Memory B cell (primary cell): ENCODE measurements at regions not wholly inside any gene's neighbourhood (a gene's known extent, or its start where the extent isn't known, plus 50 kb on each side); places are given as distances from the start of the nearest gene placed in this dataset.
"Not testable (repeated sequence)": the region's sequence is repeated elsewhere in the genome, so short reads cannot be mapped to it uniquely, and the experiment has no call there.

Source experiments
- ATAC-seq: fragments of 150-1000 bp; cut with Tn5 transposase; 2 replicates; pipeline ENCODE4 v1.10.0; 2021; ENCODE audit warnings: low read depth, mild to moderate bottlenecking, moderate library complexity
- DNase-seq, 2 donors: peaks; one replicate each; pipeline ENCODE4 v3.0.0; 2022; ENCODE audit warnings: low spot score in 2 of 2
- H3K27ac Mint-ChIP-seq: one replicate; pipeline ENCODE4 v1.8.0; 2022; ENCODE audit warnings: mild to moderate bottlenecking, moderate library complexity, mixed read lengths
- H3K27me3 Mint-ChIP-seq: one replicate; pipeline ENCODE4 v1.8.0; 2022; ENCODE audit warnings: mixed read lengths
- H3K36me3 Mint-ChIP-seq: one replicate; pipeline ENCODE4 v1.8.0; 2022; ENCODE audit warnings: mild to moderate bottlenecking, mixed read lengths
- H3K4me1 Mint-ChIP-seq: one replicate; pipeline ENCODE4 v1.8.0; 2022; ENCODE audit warnings: mixed read lengths
- H3K4me3 Mint-ChIP-seq: one replicate; pipeline ENCODE4 v1.8.0; 2022; ENCODE audit warnings: mild to moderate bottlenecking, moderate library complexity, mixed read lengths
- H3K9me3 Mint-ChIP-seq: one replicate; pipeline ENCODE4 v1.8.0; 2022; ENCODE audit warnings: mixed read lengths

DNA sequence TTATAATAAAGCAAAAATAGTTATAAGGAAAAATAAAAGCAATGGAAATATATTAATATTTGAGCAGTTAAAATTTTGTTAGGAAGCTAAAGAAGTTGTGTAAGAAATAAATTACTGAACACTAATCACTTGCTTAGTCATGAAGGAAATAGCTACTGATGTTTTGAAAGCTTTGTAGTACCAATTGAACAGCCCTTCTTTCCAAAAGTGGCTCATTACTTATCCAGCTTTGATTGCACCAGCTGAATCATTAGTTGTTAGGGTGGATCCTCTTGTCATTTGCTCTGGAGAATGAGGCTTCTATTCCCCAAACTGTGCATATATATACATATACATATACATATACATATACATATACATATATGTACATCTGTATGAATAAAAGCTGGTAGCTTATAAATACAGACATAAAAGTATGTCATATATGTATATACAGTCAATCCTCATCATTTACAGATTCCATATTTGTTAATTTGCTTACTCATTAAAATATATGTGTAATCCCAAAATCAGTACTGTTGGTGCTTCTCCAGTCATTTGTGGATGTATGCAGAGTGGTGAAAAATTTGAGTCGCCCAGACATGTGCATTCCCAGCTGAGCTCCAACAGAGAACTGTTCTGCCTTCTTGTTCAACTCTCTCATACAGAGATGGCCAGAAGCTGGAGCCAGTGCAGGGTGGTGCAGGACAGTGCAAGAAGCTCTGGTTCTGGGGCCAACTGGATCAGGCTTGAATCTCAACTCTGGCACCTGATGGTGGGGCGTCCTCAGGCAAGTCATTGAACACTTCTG, 214.1 kb downstream of the RPAP3 start:
- Mint-ChIP-seq H3K36me3 (no peaks in the 10 kb centered on the region), H3K4me3 (no peak overlapping the region), H3K27me3 (peaks cover 14% of the 10 kb centered on the region), H3K27ac (no peak overlapping the region), H3K4me1 (no peaks in the 10 kb centered on the region), H3K9me3 (peaks cover 5% of the 10 kb centered on the region)
- ATAC-seq (no peak), DNase-seq (no peak)

- no peak for DNase-seq
- peaks cover 2% of the 10 kb centered on the region for H3K36me3 Mint-ChIP-seq
- H3K27me3 Mint-ChIP-seq = peaks cover 18% of the 10 kb centered on the region
- no peak overlapping the region for H3K27ac Mint-ChIP-seq
- H3K9me3 Mint-ChIP-seq = peaks cover 5% of the 10 kb centered on the region
- H3K4me1 Mint-ChIP-seq = no peaks in the 10 kb centered on the region
- H3K4me3 Mint-ChIP-seq = no peak overlapping the region
- no peak for ATAC-seq
Observed at GRCh38 chr12:47488888-47489287, 216.9 kb downstream of the RPAP3 start.

DNA sequence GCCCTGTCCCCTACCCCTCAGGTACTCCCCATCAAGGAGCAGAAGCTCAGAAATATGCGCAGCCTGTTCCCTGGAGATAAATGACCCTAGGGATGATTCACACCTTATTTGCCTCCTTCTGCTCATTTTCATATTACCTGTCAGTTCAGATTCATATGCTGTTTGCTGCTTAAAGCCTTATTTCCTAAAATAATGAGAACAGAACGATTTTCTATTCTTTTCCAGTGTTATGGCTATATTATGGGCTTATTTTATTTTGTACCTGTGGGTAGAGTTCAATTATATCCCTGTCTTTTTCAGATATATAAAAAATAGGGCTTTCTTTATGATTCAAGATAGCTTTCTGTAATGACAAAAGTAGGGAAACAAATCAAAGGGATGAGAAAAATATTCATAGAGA, 224.8 kb downstream of the RPAP3 start:
- Mint-ChIP-seq H3K9me3 (peaks cover 10% of the 10 kb centered on the region), H3K4me1 (no peaks in the 10 kb centered on the region), H3K4me3 (no peak overlapping the region), H3K27ac (no peak overlapping the region), H3K27me3 (peaks cover 11% of the 10 kb centered on the region), H3K36me3 (peaks cover under 1% of the 10 kb centered on the region)
- DNase-seq (no peak), ATAC-seq (no peak)

DNA sequence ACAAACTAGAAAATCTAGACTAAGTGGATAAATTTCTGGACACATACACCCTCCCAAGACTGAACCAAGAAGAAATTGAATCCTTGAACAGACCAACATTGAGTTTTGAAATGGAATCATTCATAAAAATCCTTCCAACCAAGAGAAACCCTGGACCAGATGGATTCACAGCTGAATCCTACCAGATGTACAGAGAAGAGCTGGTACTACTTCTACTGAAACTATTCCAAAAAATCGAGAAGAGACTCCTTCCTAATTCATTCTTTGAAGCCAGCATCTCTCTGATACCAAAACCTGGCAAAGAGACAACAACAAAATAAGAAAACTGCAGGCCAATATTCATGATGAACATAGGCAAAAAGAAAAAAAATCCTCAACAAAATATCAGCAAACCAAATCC, 227.4 kb downstream of the RPAP3 start:
- ATAC-seq = no peak
- peaks cover 4% of the 10 kb centered on the region for H3K36me3 Mint-ChIP-seq
- no peaks in the 10 kb centered on the region for H3K4me1 Mint-ChIP-seq
- peaks cover 15% of the 10 kb centered on the region for H3K9me3 Mint-ChIP-seq
- H3K4me3 Mint-ChIP-seq = no peak overlapping the region
- DNase-seq = no peak
- H3K27me3 Mint-ChIP-seq = peaks cover 4% of the 10 kb centered on the region
- no peak overlapping the region for H3K27ac Mint-ChIP-seq

- Mint-ChIP-seq H3K27ac (no peak overlapping the region), H3K27me3 (no peaks in the 10 kb centered on the region), H3K4me1 (no peaks in the 10 kb centered on the region), H3K36me3 (peaks cover 4% of the 10 kb centered on the region), H3K9me3 (peaks cover 14% of the 10 kb centered on the region), H3K4me3 (no peak overlapping the region)
- ATAC-seq (no peak), DNase-seq (no peak)
Observed at GRCh38 chr12:47473091-47473490, 232.7 kb downstream of the RPAP3 start.

DNA sequence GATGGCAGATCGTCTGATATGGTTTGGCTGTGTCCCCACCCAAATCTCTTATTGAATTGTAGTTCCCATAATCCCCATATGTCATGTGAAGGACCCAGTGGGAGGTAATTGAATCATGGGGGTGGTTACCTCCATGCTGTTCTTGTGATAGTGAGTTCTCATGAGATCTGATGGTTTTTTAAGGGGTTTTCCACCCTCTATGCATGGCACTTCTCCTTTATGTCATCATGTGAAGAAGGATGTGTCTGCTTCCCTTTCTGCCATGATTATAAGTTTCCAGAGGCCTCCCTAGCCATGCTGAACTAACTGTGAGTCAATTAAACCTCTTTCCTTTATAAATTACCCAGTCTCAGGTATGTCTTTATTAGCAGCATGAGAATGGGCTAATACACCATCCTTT, 235.5 kb downstream of the RPAP3 start:
- H3K9me3 Mint-ChIP-seq, H3K27ac Mint-ChIP-seq, H3K27me3 Mint-ChIP-seq, H3K4me3 Mint-ChIP-seq, H3K36me3 Mint-ChIP-seq, DNase-seq, H3K4me1 Mint-ChIP-seq: not testable (repeated sequence)
- ATAC-seq = peak; percentile 61

DNA sequence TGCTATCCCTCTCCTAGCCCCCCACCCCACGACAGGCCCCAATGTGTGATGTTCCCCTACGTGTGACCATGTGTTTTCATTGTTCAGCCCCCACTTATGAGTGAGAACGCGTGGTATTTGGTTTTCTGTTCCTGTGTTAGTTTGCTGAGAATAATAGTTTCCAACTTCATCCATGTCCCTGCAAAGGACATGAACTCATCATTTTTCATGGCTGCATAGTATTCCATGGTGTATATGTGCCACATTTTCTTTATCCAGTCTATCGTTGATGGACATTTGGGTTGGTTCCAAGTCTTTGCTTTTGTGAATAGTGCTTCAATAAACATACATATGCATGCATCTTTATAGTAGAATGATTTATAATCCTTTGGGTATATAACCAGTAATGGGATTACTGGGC, 241.9 kb downstream of the RPAP3 start:
- ATAC-seq, H3K9me3 Mint-ChIP-seq, H3K4me3 Mint-ChIP-seq, H3K4me1 Mint-ChIP-seq, H3K27ac Mint-ChIP-seq, H3K36me3 Mint-ChIP-seq, DNase-seq: not testable (repeated sequence)
- peaks cover 13% of the 10 kb centered on the region for H3K27me3 Mint-ChIP-seq

DNA sequence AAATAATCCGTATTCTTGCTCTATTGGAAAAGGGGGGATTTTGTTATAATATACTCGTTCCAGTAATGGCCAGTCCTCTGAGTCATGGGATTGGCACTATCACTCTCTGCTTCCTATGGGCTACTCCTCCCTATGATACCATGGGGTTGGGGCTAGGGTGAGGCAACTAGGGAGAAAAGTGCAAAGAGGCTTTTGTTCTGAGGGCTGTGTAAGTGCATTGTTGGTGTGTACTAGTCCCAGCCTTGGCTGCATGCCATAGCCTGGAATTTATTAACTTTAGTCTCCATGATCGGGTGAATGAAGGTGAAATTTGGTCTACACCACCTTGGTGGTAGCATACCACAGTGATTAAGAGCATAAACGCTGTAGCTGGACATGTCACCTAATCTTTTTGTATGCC, 247.6 kb downstream of the RPAP3 start:
- H3K27me3 Mint-ChIP-seq = peaks cover 16% of the 10 kb centered on the region

DNA sequence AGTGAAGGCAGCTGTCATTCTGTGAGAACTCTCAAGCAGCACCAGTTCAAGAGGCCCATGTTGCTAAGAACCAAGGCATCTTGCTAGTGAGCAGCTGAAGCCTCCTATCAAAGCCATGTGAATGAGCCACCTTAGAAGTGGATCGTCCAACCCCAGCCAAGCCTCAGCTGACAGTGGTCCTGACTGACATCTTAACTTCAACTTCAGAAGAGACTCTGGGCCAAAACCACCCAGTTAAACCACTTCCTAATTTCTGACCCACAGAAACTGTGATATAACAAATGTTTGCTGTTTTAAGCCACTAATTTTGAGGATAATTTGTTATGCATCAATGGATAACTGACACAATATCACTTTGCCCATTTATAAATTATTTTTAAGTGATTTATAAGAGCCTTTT, 256.0 kb downstream of the RPAP3 start:
- Mint-ChIP-seq H3K9me3 (peaks cover under 1% of the 10 kb centered on the region), H3K27me3 (no peaks in the 10 kb centered on the region), H3K4me3 (no peak overlapping the region), H3K27ac (no peak overlapping the region), H3K36me3 (no peaks in the 10 kb centered on the region), H3K4me1 (peaks cover 4% of the 10 kb centered on the region)
- ATAC-seq (peak; percentile 48), DNase-seq (no peak)

More for the DNA sequence above, 247.6 kb downstream of the RPAP3 start:
- H3K4me3 Mint-ChIP-seq = no peak overlapping the region
- H3K27ac Mint-ChIP-seq = no peak overlapping the region
- ATAC-seq = no peak
- no peak for DNase-seq
- no peaks in the 10 kb centered on the region for H3K4me1 Mint-ChIP-seq
- H3K36me3 Mint-ChIP-seq = no peaks in the 10 kb centered on the region
- peaks cover 4% of the 10 kb centered on the region for H3K9me3 Mint-ChIP-seq

- DNase-seq (no peak), ATAC-seq (no peak)
- H3K9me3 Mint-ChIP-seq = peaks cover 29% of the 10 kb centered on the region
- H3K4me1 Mint-ChIP-seq = no peaks in the 10 kb centered on the region
- H3K36me3 Mint-ChIP-seq = peaks cover 8% of the 10 kb centered on the region
- no peak overlapping the region for H3K27ac Mint-ChIP-seq
- H3K4me3 Mint-ChIP-seq = no peak overlapping the region
- no peaks in the 10 kb centered on the region for H3K27me3 Mint-ChIP-seq
Observed at GRCh38 chr12:47442310-47442709, 263.5 kb downstream of the RPAP3 start.

DNA sequence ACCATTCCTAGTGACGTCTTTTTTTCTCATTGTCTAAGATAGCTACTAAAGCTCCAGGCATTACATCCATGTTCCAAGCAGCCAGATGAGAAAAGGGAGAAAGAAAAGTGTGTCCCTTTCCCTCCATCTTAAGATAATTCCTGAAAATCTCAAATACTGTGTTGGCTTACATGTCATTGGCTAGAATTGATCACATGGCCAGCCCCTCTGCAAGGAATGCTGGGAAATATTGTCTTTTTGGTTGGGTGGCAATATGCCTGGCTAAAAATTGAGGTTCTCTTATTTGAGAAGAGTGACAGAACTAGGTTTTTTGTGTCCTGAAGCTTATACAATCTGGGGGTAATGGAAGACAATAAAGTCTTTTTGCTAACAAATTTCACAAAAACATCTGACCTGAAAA, 264.3 kb downstream of the RPAP3 start:
- Mint-ChIP-seq H3K4me1 (no peaks in the 10 kb centered on the region), H3K4me3 (no peak overlapping the region), H3K9me3 (peaks cover 30% of the 10 kb centered on the region), H3K27ac (no peak overlapping the region), H3K27me3 (no peaks in the 10 kb centered on the region), H3K36me3 (peaks cover 8% of the 10 kb centered on the region)
- ATAC-seq = no peak
- no peak for DNase-seq

DNA sequence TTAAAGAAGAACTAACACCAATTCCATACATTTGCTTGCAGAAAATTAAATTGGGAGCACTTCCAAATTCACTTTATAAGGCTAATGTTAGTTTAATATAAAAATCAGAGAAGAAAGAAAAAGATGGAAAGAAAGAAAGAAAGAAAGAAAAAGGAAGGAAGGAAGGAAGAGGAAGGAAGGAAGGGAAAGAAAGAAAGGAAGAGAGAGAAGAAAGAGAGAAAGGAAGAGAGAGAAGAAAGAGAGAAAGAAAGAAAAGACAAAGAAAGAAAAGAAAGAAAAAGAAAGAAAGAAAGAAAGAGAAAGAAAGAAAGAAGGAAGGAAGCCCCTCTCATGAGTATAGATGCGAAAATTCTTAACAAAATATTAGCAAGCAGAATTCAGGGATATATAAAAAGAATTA, 267.7 kb downstream of the RPAP3 start:
- Mint-ChIP-seq H3K4me3 (no peak overlapping the region), H3K36me3 (peaks cover 5% of the 10 kb centered on the region), H3K9me3 (peaks cover 26% of the 10 kb centered on the region), H3K27me3 (no peaks in the 10 kb centered on the region), H3K4me1 (no peaks in the 10 kb centered on the region), H3K27ac (no peak overlapping the region)
- no peak for DNase-seq
- no peak for ATAC-seq

GRCh38 chr12:47437570-47437969, 268.3 kb downstream of the RPAP3 start:
- Mint-ChIP-seq H3K4me3 (no peak overlapping the region), H3K9me3 (peaks cover 20% of the 10 kb centered on the region), H3K4me1 (no peaks in the 10 kb centered on the region), H3K36me3 (no peaks in the 10 kb centered on the region), H3K27me3 (no peaks in the 10 kb centered on the region), H3K27ac (no peak overlapping the region)
- DNase-seq (no peak), ATAC-seq (no peak)

- H3K27ac Mint-ChIP-seq = no peak overlapping the region
- H3K4me3 Mint-ChIP-seq = no peak overlapping the region
- no peaks in the 10 kb centered on the region for H3K27me3 Mint-ChIP-seq
- ATAC-seq (no peak), DNase-seq (no peak)
- peaks cover 11% of the 10 kb centered on the region for H3K9me3 Mint-ChIP-seq
- no peaks in the 10 kb centered on the region for H3K36me3 Mint-ChIP-seq
- no peaks in the 10 kb centered on the region for H3K4me1 Mint-ChIP-seq
Observed at GRCh38 chr12:47433876-47434275, 272.0 kb downstream of the RPAP3 start.

DNA sequence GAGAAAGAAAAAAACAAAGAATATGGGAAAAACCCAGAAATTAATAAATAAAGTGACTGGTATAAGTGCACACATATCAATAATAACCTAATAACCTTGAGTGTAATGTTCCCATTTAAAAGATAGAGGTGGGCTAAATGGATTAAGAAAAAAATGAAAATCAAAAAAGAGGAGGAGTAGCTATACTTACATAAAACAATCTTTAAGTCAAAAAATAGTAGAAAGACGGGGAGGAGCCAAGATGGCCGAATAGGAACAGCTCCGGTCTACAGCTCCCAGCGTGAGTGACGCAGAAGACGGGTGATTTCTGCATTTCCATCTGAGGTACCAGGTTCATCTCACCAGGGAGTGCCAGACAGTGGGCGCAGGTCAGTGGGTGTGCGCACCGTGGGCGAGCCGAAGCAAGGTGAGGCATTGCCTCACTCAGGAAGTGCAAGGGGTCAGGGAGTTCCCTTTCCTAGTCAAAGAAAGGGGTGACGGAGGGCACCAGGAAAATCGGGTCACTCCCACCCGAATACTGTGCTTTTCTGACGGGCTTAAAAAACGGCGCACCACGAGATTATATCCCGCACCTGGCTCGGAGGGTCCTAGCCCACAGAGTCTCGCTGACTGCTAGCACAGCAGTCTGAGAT, 279.0 kb downstream of the RPAP3 start:
- H3K27me3 Mint-ChIP-seq = peaks cover 22% of the 10 kb centered on the region
- not testable (repeated sequence) for ATAC-seq, DNase-seq, H3K9me3 Mint-ChIP-seq, H3K36me3 Mint-ChIP-seq, H3K4me1 Mint-ChIP-seq, H3K27ac Mint-ChIP-seq
- H3K4me3 Mint-ChIP-seq = peak overlapping the region; percentile 50
